IMR-90 (cell line): ENCODE measurements at regions not wholly inside any gene's neighbourhood (a gene's known extent, or its start where the extent isn't known, plus 50 kb on each side); places are given as distances from the start of the nearest gene placed in this dataset.

ENCODE experiments used
- ATAC-seq: fragments of 200-7000 bp; cut with Tn5 transposase; 2 replicates; pipeline ENCODE4 v1.9.1; 2020; ENCODE audit warnings: low read depth, mild to moderate bottlenecking, moderate library complexity
- BruUV-seq: library from RNA; stranded (reverse); fragments of 400-500 nt; replicated peaks from 2 replicates; lab custom pipeline; 2021; lab: Mats Ljungman, UMichigan
- CTCF ChIA-PET: fragments of 300-600 bp; formaldehyde crosslinking; extraction: SDS; loops from one replicate; lab custom pipeline; 2021; ENCODE audit warnings: antibody characterized with exemption; lab: Yijun Ruan, JAX
- POLR2A ChIA-PET: fragments of 300-600 bp; sonication (Branson Sonifier 250); formaldehyde crosslinking; loops from one replicate; lab custom pipeline; 2022; ENCODE audit warnings: antibody characterized with exemption; ENCODE audit not compliant: unreplicated experiment; lab: Charles Lee
- DNase-seq: peaks from one replicate; pipeline ENCODE4 v3.0.0; 2013
- H2AFZ ChIP-seq: replicated peaks from 2 replicates; pipeline ENCODE3; 2013; ENCODE audit warnings: low read length, mild to moderate bottlenecking; ENCODE audit not compliant: poor library complexity
- H2AK5ac ChIP-seq: 2 replicates; pipeline ENCODE4 v1.6.1; 2013; ENCODE audit warnings: low read depth, low read length, inconsistent platforms
- H2AK9ac ChIP-seq: replicated peaks from 2 replicates; pipeline ENCODE3; 2013; ENCODE audit warnings: mild to moderate bottlenecking, low read depth, low read length, moderate library complexity; ENCODE audit not compliant: poor library complexity
- H2BK120ac ChIP-seq: 2 replicates; pipeline ENCODE4 v1.6.1; 2013; ENCODE audit warnings: low read depth, low read length, inconsistent platforms
- H2BK15ac ChIP-seq: 3 replicates; pipeline ENCODE4 v1.6.1; 2013; ENCODE audit warnings: low read depth, low read length, inconsistent platforms
- H2BK20ac ChIP-seq: 2 replicates; pipeline ENCODE4 v1.6.1; 2013; ENCODE audit warnings: low read depth, mild to moderate bottlenecking, inconsistent platforms, low read length, moderate library complexity
- H2BK5ac ChIP-seq: 2 replicates; pipeline ENCODE4 v1.6.1; 2013; ENCODE audit warnings: mild to moderate bottlenecking, low read depth, low read length, inconsistent platforms; ENCODE audit not compliant: poor library complexity, severe bottlenecking
- H3K14ac ChIP-seq: replicated peaks from 2 replicates; pipeline ENCODE4 v1.6.1; 2013; ENCODE audit warnings: low read depth, low read length, inconsistent platforms
- H3K18ac ChIP-seq: 2 replicates; pipeline ENCODE4 v1.6.1; 2013; ENCODE audit warnings: low read depth, low read length, control low read depth
- H3K23ac ChIP-seq: 2 replicates; pipeline ENCODE4 v1.6.1; 2013; ENCODE audit warnings: low read depth, low read length, inconsistent platforms
- H3K27ac ChIP-seq: 2 replicates; pipeline ENCODE4 v1.5.1; 2013; ENCODE audit warnings: mild to moderate bottlenecking, control low read depth, low read length; ENCODE audit not compliant: insufficient read depth
- H3K27me3 ChIP-seq: 2 replicates; pipeline ENCODE4 v1.6.1; 2013; ENCODE audit warnings: low read length; ENCODE audit not compliant: control insufficient read depth, insufficient read depth
- H3K36me3 ChIP-seq: 2 replicates; pipeline ENCODE4 v1.6.1; 2013; ENCODE audit warnings: low read length, mixed read lengths; ENCODE audit not compliant: control insufficient read depth, insufficient read depth
- H3K4ac ChIP-seq: 2 replicates; pipeline ENCODE4 v1.6.1; 2013; ENCODE audit warnings: low read depth, low read length, inconsistent platforms
- H3K4me1 ChIP-seq: 2 replicates; pipeline ENCODE4 v1.6.1; 2013; ENCODE audit warnings: low read length, mixed read lengths; ENCODE audit not compliant: control insufficient read depth, insufficient read depth
- H3K4me2 ChIP-seq: 2 replicates; pipeline ENCODE4 v1.6.1; 2013; ENCODE audit warnings: low read depth, mild to moderate bottlenecking, control low read depth, low read length, moderate library complexity
- H3K4me3 ChIP-seq: 2 replicates; pipeline ENCODE4 v1.5.1; 2013; ENCODE audit warnings: low read depth, mild to moderate bottlenecking, control low read depth, low read length, moderate library complexity; ENCODE audit not compliant: insufficient read depth
- H3K56ac ChIP-seq: 2 replicates; pipeline ENCODE4 v1.6.1; 2013; ENCODE audit warnings: low read length, inconsistent platforms; ENCODE audit not compliant: insufficient read depth; ENCODE audit errors: extremely low read depth
- H3K79me1 ChIP-seq, 2 experiments: 2 replicates each; pipeline ENCODE4 v1.6.1; 2013; ENCODE audit warnings: low read length in 2 of 2, inconsistent platforms in 1 of 2, low read depth in 1 of 2
- H3K9ac ChIP-seq: 2 replicates; pipeline ENCODE4 v1.6.1; 2013; ENCODE audit warnings: low read depth, low read length, control low read depth
- H3K9me1 ChIP-seq: 2 replicates; pipeline ENCODE4 v1.6.1; 2013; ENCODE audit warnings: low read length, inconsistent platforms; ENCODE audit not compliant: insufficient read depth
- H3K9me3 ChIP-seq: 2 replicates; pipeline ENCODE4 v1.6.1; 2013; ENCODE audit warnings: low read length; ENCODE audit not compliant: control insufficient read depth, insufficient read depth
- H4K20me1 ChIP-seq: 2 replicates; pipeline ENCODE4 v1.6.1; 2013; ENCODE audit warnings: low read length, inconsistent platforms; ENCODE audit not compliant: insufficient read depth
- H4K5ac ChIP-seq: 2 replicates; pipeline ENCODE4 v1.6.1; 2013; ENCODE audit warnings: mild to moderate bottlenecking, low read depth, low read length, control low read depth
- H4K8ac ChIP-seq, 2 experiments: 2 replicates each; pipeline ENCODE4 v1.6.1; 2013; ENCODE audit warnings: low read depth in 2 of 2, low read length in 2 of 2, control low read depth in 1 of 2, inconsistent platforms in 1 of 2
- H4K91ac ChIP-seq: 2 replicates; pipeline ENCODE4 v1.6.1; 2013; ENCODE audit warnings: low read depth, low read length, inconsistent platforms; ENCODE audit not compliant: insufficient read depth
- SMC3 ChIP-seq: fragments of 150-350 bp; IDR thresholded peaks from 2 replicates; pipeline ENCODE4 v1.6.1; 2016; ENCODE audit warnings: low read depth, mild to moderate bottlenecking, antibody characterized with exemption, low read length, moderate library complexity
- WGBS, 2 experiments: methylation state at CpG; one replicate each; pipeline versions ENCODE4 v1.1.5 to v1.1.7; 2013; ENCODE audit warnings: missing lambda C conversion rate in 2 of 2; ENCODE audit not compliant: insufficient read length in 1 of 2; ENCODE audit errors: extremely low coverage in 2 of 2; 5-methylcytosine and 5-hydroxymethylcytosine counted together
- dilution Hi-C: fragments of 300-500 bp; cut with HindIII; formaldehyde crosslinking; loops from one replicate; pipeline ENCODE4 v1.14.3; 2018; ENCODE audit warnings: low sequenced_read_pairs; ENCODE audit not compliant: unreplicated experiment
- in situ Hi-C: fragments of 300-500 bp; cut with MboI; formaldehyde crosslinking; loops from 3 replicates; pipeline ENCODE4 v1.14.3; 2019; ENCODE audit warnings: low sequenced_read_pairs, inconsistent platforms, mixed read lengths
- intact Hi-C: fragments of 100-400 bp; cut with micrococcal nuclease; formaldehyde crosslinking; loops from 2 replicates; pipeline ENCODE4 v1.10.0; 2022

- no CpG with 5 or more reads among the region's 1 CpG for WGBS, 2 experiments
- Histone ChIP-seq H3K27ac (no peak overlapping the region), H2AFZ (no peak overlapping the region), H4K20me1 (no peaks in the 10 kb centered on the region), H2BK120ac (no peak overlapping the region), H3K4me3 (no peak overlapping the region), H4K91ac (no peak overlapping the region), H3K4me1 (0 out of 2 replicates have a peak, but pooled peaks cover 2% of the 10 kb centered on the region), H4K5ac (no peak overlapping the region), H2BK15ac (no peak overlapping the region), H3K36me3 (no peaks in the 10 kb centered on the region), H3K9ac (no peak overlapping the region), H4K8ac (no peak overlapping the region), H2AK9ac (no peak overlapping the region), H3K9me1 (no peaks in the 10 kb centered on the region), H3K14ac (no peak overlapping the region), H2BK5ac (no peak overlapping the region), H3K18ac (no peak overlapping the region), H3K27me3 (no peaks in the 10 kb centered on the region), H3K56ac (no peak overlapping the region), H3K9me3 (peaks cover 2% of the 10 kb centered on the region; the same call in 1 of the 2 replicates), H3K79me1 (no peaks in the 10 kb centered on the region), H3K4me2 (no peak overlapping the region), H2AK5ac (no peak overlapping the region), H3K4ac (no peak overlapping the region), H3K23ac (no peak overlapping the region), H2BK20ac (no peak overlapping the region)
- POLR2A ChIA-PET, result no interaction called here
- DNase-seq (no peak), ATAC-seq (no peak)
- in situ Hi-C loops (no loop called here), intact Hi-C loops (no loop called here), dilution Hi-C loops (no loop called here)
- CTCF ChIA-PET, result no interaction called here
- no peak for TF ChIP-seq SMC3
- no TSS peak for BruUV-seq
Measured at GRCh38 chr15:81977464-81977863, 68.4 kb downstream of the MEX3B start.
